ENCODE measurements at regions not wholly inside any gene's neighbourhood (a gene's known extent, or its start where the extent isn't known, plus 50 kb on each side); places are given as distances from the start of the nearest gene placed in this dataset.

- no peak for DNase-seq (ENCODE audit: low read depth in 2 of 2)
These were observed 441.6 kb upstream of the SALL1 start for GRCh38 chr16:51592535-51593300.

- no peak for DNase-seq (ENCODE audit: low read depth in 2 of 2)
These were observed 441.0 kb upstream of the SALL1 start for GRCh38 chr16:51592001-51592501.

- no peak for DNase-seq (ENCODE audit: low read depth in 2 of 2)
These were observed 440.4 kb upstream of the SALL1 start for GRCh38 chr16:51591480-51591879.

- DNase-seq (ENCODE audit: low read depth in 2 of 2) = no peak
These were observed 428.7 kb upstream of the SALL1 start for GRCh38 chr16:51579652-51580360.

- DNase-seq (ENCODE audit: low read depth in 2 of 2) = no peak
These were observed 426.7 kb upstream of the SALL1 start for GRCh38 chr16:51577621-51578303.

- no peak for DNase-seq (ENCODE audit: low read depth in 2 of 2)
These were observed 425.6 kb upstream of the SALL1 start for GRCh38 chr16:51576498-51577195.

- DNase-seq (ENCODE audit: low read depth in 2 of 2) = no peak
These were observed 422.1 kb upstream of the SALL1 start for GRCh38 chr16:51573191-51573590.

- no peak for DNase-seq (ENCODE audit: low read depth in 2 of 2)
These were observed 418.3 kb upstream of the SALL1 start for GRCh38 chr16:51569203-51569931.

- DNase-seq (ENCODE audit: low read depth in 2 of 2) = no peak
These were observed 416.8 kb upstream of the SALL1 start for GRCh38 chr16:51567911-51568310.

GRCh38 chr16:51565184-51565583 lies 414.1 kb upstream of the SALL1 start:
- no peak for DNase-seq (ENCODE audit: low read depth in 2 of 2)

GRCh38 chr16:51562891-51563290 lies 411.8 kb upstream of the SALL1 start:
- DNase-seq (ENCODE audit: low read depth in 2 of 2) = no peak

- no peak for DNase-seq (ENCODE audit: low read depth in 2 of 2)
These were observed 408.8 kb upstream of the SALL1 start for GRCh38 chr16:51559901-51560300.

GRCh38 chr16:51557670-51558069 lies 406.6 kb upstream of the SALL1 start:
- no peak for DNase-seq (ENCODE audit: low read depth in 2 of 2)

- DNase-seq (ENCODE audit: low read depth in 2 of 2) = no peak
These were observed 405.7 kb upstream of the SALL1 start for GRCh38 chr16:51556694-51557340.

GRCh38 chr16:51553910-51554309 lies 402.8 kb upstream of the SALL1 start:
- DNase-seq (ENCODE audit: low read depth in 2 of 2) = no peak

- no peak for DNase-seq (ENCODE audit: low read depth in 2 of 2)
These were observed 402.2 kb upstream of the SALL1 start for GRCh38 chr16:51553314-51553713.

- DNase-seq (ENCODE audit: low read depth in 2 of 2) = no peak
These were observed 399.8 kb upstream of the SALL1 start for GRCh38 chr16:51550800-51551347.

GRCh38 chr16:51549836-51550235 lies 398.8 kb upstream of the SALL1 start:
- no peak for DNase-seq (ENCODE audit: low read depth in 2 of 2)

GRCh38 chr16:51545951-51546350 lies 394.9 kb upstream of the SALL1 start:
- no peak for DNase-seq (ENCODE audit: low read depth in 2 of 2)

GRCh38 chr16:51544851-51545467 lies 393.9 kb upstream of the SALL1 start:
- no peak for DNase-seq (ENCODE audit: low read depth in 2 of 2)
